GM18907 (cell line): ENCODE measurements at regions not wholly inside any gene's neighbourhood (a gene's known extent, or its start where the extent isn't known, plus 50 kb on each side); places are given as distances from the start of the nearest gene placed in this dataset.
"Not testable (repeated sequence)": the region's sequence is repeated elsewhere in the genome, so short reads cannot be mapped to it uniquely, and the experiment has no call there.

Source experiments
- ATAC-seq: cut with Tn5 transposase; IDR thresholded peaks from one replicate; pipeline ENCODE4 v1.9.1; 2021; ENCODE audit warnings: mild to moderate bottlenecking, moderate library complexity; ENCODE audit not compliant: unreplicated experiment

DNA sequence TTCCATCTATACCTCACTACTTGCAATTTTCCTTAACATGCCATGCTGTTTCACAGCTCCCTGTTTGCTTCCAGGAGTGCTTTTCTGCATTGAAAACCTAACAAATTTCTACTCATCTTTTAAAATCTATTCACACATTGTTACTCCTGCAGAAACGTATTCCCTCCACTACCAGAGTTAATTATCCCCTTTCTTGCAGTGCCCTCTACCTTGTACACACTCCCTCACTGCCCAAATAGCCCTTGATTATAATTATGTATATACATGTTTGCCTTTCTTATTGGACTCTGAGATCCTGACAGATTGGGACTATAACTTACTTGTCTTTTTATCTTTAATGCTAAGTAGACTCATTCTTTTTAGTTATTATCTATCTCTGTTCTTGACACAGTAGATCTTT lies 325.0 kb downstream of the OXSM start:
- ATAC-seq = no peak

DNA sequence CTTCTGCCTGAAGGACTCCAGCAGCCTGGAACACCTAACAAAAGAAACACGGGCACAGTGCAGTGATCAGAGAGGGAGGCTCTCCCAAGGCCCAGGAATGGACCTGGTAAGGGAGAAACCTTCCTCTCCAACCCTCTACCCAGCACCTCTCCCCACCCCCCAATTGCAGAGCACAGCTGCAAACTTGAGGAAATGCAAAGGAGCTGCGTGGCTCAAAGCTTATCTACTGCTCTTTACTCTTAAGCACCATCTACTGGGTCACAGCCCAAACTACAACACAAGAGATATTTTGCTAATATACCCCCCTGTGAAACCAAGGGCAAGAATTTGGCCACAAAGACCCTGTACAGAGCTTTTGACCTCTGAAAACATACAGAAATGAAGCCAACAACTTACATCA lies 328.3 kb downstream of the OXSM start:
- ATAC-seq = no peak

DNA sequence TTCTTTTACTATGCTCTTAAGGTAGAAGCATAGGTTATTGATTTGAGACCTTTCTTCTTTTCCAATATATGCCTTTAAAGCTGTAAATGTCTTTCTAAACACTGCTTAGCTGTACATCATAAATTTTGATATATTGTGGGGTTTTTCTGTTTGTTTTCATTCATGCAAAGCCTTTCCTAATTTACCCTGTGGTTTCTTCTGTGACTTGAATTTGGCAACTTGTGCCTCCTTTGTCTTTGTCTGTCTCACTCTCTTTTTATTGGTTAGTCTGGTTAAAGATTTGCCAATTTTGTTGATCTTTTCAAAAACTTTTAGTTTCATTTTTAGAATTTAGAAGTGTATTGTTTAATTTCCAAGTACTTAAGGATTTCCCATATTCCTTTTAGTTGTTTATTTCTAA lies 343.1 kb downstream of the OXSM start:
- no peak for ATAC-seq

DNA sequence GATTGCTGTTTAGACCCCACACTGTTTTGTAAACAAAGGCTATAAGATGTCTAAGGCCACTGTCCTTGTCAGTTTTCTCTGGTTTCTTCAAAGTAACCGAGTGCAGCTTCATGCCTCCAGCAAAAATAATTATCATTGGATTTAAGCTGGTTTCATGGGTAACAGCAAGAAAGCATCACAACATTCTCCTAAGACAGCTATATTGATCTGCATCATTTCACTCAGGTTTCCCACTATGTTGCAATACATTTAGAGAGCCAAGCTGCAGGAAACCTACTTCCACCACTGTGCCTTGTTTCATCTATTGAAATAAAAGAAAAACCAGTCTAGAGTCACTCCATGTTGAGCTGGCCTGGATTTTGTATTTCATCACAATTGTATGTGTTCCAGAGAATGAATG lies 351.4 kb downstream of the OXSM start:
- ATAC-seq = no peak

DNA sequence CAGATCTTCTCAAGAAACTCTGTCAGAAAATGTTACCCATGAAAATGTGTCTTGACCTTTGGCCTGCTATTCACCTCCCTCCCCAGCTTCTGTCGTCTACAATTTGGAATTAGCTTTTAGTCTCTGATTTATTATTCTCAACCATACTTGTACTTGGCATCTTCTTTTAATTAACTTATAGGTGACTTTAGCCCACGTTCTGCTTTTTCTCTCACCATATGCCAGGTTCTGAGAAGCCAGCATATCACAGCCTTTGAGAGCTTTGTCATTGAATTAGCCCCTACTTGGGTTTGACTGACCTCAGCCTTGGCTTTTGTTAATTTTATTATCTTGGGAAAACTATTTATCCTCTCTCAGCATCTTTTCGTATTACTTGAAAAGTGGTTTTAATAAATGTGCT lies 355.9 kb downstream of the OXSM start:
- ATAC-seq = no peak

DNA sequence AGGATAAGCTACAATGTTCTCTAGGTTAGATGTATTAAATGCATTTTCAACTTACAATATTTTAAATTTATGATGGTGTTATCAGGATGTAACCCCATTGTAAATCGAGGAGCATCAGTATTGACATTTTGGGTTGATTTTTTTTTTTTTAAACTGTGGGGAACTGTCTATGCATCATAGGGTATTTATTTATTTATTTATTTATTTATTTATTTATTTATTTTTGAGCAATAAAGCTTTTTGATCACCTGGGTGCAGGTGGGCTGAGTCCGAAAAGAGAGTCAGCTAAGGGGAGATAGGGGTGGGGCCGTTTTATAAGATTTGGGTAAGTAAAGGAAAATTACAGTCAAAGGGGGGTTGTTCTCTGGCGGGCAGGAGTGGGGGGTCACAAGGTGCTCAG lies 367.5 kb downstream of the OXSM start:
- not testable (repeated sequence) for ATAC-seq

DNA sequence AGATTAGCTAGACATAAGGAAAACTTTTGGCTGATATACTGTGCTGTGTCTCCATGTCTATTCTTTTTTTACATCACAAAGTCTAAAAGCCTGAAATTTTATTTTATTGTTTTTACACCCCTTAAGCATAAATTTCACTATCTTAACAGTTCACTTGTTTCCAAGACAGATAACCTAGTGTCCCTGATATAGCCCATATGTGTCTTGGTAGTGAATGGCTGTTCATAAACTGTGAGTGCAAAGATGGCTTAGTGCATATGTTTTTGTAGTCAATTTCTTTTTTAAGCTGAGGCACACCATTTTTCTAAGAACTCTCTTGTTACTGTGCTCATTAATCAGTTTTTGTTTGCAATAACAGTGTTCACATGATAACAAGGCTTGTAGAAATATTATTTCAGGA lies 381.1 kb downstream of the OXSM start:
- ATAC-seq = no peak

DNA sequence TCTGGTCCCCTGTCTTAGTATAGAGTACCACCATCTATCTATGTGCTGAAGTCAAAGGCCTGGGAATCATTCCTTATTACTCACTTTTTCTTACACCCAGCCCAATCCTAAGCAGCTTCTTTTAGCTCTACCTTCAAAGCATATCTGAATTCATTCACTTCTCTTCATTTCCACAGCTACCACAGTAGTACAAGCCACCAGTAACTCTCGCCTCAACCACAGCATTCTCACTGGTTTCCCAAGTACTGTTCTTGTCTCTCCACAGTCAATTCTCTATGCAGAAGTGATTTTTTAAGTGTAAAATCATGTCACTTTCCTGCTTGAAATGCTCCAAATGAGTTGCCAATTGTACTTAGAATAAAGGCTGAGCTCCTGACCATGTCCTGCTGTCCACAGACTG lies 401.7 kb downstream of the OXSM start:
- ATAC-seq = no peak

DNA sequence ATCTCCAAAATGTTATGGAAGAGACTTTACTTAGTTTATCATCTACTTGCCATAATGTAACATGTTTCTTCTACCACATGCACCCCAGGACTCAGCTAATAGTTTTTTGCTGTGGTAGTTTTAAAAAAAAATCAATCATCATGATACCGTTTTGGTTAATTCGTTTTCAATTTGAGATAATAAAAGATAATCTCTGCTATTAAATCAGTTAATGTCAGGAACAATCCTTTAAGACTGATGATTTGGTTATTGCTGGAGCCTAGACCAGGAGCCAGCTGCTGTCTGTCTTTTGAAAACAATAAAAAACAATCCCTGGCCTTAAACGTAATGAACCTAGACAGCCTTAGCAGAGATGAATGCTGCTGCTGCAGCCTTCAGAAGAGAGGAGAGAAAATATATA lies 403.7 kb downstream of the OXSM start:
- ATAC-seq = no peak

DNA sequence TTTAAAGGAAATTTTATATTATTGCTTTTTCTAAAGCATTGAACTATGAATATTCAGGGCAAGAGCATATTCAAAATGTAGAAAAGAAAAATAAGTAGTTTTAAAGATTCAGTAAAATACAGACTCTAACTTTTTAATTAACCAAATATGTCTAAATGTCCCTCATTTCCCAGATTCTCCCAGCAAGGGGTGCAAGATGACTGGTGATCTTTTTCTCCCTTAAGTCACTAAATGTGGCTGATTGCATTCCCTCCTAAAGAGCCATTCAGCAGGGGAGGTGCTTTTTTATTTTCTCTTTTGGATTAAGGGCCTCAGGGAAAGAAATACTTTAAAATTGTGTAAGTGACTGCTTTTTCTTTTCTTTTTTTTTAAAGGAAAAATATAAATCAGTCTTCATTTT lies 406.9 kb downstream of the OXSM start:
- ATAC-seq = no peak

DNA sequence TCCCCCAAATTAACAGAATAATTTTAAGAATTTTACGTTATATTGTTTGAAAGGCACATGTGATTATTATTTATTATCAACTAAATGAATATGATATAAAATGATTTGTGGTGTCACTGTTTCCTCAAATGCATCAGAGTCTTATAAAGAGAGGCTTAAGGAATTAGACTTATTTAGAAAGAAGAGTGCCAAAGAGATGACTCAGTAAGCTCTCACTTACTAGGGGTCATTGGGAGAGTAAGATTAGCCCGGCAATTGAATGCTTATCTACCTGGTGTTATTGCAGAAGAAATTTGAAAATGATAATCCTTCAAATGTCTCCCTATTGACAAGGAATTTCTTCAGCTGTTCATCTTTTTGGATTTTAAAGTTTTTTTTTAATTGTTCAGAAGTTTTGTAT lies 408.7 kb downstream of the OXSM start:
- ATAC-seq = no peak

DNA sequence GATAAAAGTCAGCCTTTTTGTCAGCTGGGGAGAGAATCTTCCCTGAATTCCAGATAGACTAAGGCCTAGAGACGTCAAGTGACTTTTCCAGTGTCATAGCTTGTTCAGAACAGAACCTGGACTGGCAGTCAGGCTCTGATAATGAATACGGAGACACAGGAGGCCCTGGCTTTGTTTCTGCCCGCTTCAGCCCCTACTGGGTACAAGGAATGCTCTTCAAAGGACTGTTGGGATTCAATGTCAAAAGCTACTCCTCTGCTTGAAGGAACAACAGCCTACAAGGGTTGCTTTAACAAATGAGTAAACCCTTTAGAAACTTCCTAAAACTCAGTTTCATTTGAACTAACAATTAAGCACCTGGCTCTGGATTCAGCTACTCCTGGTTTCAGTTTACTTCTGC lies 412.3 kb downstream of the OXSM start:
- ATAC-seq = no peak

DNA sequence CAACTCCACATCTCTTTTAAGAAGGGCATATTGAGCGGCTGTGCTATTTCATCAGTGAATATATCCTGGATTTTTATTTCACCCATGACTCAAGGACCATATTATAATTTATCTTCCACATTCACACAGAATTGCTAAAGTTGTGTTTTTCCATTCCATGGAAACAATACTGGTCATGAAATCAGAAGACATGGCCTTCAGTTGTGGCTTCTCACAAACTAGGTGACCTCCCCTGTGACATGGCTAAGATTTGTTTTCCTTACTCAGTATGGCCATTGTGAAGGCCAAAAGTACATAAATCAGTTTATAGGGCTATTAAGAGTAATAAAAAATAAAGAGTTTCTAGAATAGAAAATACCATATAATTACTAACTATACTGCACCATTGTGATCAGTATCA lies 415.6 kb downstream of the OXSM start:
- ATAC-seq = no peak

DNA sequence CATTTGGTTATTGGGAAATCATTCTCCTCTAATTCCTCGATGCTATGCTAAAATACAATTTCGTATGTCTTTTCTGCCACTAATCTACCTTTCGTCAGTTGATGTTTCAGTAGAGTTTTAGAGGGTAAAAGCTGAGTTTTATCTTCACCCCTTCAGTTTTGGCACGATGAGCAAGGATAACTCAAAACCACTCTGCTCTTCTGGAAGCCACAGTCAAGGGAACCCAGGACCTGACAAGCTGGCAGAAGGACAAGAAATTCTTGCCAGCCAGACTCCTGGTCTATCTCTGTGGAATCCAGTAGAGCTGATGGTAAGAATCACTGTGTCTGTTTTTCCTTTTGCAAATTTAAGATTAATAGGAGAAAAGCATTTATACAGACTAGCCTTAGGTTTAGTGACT lies 414.4 kb upstream of the LRRC3B start:
- no peak for ATAC-seq

DNA sequence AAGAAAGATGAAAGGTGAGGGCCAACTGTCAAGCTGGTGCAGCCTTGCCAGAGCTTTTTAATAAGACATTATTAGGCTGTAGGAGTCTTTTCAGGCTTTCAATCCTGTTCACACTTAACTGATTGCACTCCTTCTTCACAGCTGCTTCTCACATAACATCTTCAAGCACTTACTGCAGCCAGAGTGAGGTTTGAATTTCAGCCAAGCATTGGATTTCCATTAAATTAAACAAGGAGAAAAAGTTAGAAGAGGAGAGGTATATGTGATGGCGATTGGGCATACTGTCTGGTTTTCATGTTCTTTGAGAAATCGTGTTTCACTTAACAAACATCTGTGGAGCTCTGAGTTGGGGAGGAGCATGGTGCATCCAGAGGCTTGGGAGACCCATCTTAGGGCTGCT lies 392.8 kb upstream of the LRRC3B start:
- no peak for ATAC-seq

DNA sequence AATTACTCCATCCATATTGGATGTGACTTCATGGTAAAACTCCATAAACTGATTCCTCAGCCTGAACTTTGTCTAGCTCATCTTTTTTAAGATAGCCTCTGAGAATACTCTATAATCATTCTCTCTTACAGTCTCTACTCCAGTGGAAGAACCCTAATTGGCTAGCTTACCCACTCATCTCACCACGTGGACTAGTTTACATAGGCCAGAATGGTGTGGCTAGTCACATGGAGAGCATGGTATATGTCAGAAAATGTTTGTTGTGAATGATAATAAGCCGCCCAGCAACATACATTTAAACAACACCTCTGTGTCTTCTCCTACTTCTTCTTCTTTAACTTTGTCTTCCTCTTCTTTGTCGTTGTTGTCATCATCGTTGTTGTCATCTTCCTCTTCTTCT lies 389.2 kb upstream of the LRRC3B start:
- no peak for ATAC-seq

DNA sequence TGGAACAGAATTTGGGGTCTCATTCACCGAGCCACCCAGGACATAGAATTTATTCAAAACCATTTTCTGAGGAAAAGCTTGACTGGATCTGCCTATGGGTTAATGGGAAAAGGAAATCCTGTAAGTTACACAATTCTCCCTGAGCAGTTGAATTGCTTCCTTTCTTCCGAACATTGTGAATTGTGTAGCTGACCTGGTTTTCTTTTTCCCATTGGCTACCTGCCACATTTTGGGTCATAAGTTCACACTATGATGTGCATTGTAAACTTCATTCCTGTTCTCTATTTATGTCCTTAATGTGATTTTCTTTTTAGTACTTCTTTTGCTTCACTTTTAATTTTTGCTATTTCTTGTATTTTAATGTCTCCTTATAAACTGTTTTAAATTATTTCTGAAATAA lies 386.0 kb upstream of the LRRC3B start:
- ATAC-seq = no peak

DNA sequence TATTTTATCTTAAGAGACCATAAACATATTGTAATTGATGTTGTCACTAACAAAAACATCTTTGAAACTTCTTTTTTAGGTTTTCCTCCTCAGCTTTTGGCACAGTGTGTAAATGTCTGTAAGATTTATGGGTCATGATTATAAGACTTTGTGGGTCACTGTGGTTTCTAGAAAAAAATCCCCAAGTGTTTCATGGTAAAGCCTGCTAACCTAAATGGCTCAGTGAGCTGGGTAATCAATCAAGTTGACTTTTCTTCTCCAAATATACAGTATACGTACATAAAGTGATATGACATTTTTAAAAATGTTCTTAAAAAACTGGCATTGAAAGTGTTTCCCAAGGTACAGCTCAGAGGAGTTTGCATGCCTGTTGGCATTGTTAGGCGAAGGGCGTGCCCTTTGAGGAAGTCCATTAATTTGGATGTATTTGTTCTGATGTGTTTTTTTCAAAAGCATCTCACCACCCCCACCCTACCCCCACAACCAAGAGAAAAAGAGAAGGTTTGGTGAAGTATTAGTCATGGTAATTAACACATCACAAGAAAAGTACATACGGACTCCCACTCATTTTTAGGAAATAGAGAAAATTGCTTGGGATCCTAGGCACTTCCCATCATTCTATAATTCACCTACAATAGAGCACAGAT lies 385.4 kb upstream of the LRRC3B start:
- ATAC-seq = no peak

DNA sequence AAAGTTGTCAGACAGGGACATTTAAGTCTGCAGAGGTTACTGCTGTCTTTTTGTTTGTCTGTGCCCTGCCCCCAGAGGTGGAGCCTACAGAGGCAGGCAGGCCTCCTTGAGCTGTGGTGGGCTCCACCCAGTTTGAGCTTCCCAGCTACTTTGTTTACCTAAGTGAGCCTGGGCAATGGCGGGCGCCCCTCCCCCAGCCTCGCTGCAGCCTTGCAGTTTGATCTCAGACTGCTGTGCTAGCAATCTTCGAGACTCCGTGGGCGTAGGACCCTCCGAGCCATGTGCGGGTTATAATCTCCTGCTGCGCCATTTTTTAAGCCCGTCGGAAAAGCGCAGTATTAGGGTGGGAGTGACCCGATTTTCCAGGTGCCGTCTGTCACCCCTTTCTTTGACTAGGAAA lies 378.0 kb upstream of the LRRC3B start:
- ATAC-seq = not testable (repeated sequence)

DNA sequence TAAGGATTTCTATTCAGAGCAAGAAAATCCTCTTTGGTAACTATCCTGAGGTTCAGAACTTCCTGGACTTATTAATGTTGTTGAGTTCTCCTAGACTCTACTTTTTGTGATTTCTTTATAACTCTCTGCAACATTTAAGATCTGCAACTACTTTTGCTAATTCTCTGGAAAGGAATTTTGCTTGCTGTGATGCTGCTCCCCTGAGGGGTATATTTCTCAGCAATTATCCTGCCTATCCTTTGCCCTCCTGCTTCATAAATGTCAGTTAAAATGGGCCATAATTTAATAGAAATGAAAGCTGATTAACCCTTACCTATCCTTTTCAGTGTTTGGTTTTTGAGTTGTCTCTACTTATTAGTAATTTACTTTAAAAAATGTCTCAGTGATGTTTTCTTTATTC lies 377.3 kb upstream of the LRRC3B start:
- no peak for ATAC-seq

DNA sequence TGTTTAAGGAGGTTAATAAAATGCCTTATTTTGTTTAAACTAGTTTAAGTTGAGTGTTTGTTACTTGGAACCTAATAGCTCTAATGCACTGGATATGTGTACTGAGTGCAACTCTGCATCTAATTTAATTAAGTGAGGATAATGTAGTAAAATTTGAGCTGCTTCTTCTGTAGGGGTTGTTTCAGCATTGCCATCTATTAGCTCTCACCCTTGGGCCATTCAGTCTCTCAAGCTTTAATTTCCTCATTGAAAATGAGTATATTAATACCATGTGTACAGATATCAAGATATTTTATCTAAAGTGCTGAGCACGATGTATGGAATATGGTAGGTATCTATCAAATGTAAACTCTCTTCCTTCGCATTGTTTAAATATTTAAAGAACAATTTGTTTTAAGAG lies 375.7 kb upstream of the LRRC3B start:
- no peak for ATAC-seq

DNA sequence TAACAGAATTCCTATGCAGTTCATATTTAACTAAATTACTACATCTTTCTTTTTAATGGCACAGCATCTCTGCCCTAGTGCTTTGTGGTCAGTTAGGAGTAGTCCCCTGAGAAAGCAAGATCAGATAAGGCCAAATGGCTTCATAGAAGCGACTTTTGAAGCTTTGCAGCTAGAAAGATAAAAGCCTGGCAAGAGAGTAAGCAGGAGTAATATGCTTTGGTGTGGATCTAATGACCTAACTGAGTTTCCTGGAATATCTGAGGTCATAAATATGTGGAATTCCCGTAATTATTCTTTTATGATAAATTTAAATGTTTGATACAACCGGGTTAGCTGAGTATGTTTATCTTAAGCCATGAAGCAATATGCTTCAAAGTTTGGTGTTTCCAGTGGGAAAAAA lies 374.9 kb upstream of the LRRC3B start:
- no peak for ATAC-seq

DNA sequence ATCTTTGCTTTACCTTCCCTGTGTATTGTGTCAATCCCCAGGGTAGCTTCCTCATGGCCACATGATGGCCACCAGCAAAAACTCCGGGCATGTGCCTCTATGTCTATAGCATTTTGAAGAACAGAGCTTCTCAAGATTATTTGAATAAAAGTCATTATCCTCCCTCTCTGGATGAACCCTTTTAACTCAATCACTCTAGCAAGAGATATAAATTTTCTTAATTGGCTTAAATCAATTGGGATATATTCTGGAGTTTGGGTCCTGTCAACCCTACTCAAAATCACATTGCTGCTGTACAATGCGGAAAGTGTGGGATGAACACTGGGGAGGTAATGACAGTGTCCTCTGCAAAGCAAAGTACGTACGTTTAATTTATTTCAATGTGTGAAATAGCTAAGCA lies 370.6 kb upstream of the LRRC3B start:
- ATAC-seq = no peak

DNA sequence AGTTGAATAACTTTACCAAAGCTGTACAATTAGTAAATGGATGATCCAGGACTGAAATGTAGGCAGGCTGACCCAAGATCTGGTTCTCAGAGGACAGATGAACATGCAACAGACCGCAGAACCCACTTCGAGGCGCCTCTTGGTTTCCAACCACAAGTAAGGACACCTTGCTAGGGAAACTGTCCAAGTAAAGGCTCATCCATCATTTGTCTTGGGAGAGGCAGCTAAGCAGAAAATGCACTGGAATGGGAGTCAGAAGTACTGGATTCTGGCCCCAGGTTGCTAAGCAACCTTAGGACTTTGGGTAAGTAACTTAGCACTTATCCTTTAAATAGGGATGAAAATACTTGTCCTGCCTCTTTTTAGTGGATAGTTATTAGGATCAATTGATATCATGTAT lies 366.3 kb upstream of the LRRC3B start:
- ATAC-seq = no peak
